ENCODE measurements at regions not wholly inside any gene's neighbourhood (a gene's known extent, or its start where the extent isn't known, plus 50 kb on each side); places are given as distances from the start of the nearest gene placed in this dataset.
"Not testable (repeated sequence)": the region's sequence is repeated elsewhere in the genome, so short reads cannot be mapped to it uniquely, and the experiment has no call there.

- DNase-seq = no peak
Measured at GRCh38 chr2:224174521-224174920, 135.4 kb upstream of the SERPINE2 start.

- DNase-seq = no peak
Measured at GRCh38 chr2:224173933-224174332, 134.8 kb upstream of the SERPINE2 start.

- DNase-seq = no peak
Measured at GRCh38 chr2:224173210-224173609, 134.1 kb upstream of the SERPINE2 start.

GRCh38 chr2:224171226-224171625, 132.1 kb upstream of the SERPINE2 start:
- no peak for DNase-seq

DNA sequence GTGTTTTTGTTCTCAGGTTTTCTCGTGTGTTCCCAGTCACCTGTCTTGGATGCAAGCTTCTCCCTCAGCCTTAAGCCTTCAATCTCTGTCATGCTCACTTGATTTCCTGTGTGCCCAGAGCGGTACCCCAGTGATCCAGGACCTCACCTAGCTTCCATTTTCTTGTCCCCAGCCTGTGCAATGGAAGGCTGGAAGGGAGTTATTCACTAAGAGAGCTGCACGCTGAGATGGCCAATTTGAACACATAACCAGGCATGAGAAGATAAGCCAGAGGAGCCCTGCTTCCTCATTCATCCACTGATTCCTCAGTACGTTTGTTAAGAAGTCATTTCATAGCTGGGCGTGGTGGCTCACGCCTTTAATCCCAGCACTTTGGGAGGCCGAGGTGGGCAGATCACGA, 130.8 kb upstream of the SERPINE2 start:
- no peak for DNase-seq

- DNase-seq = not testable (repeated sequence)
Measured at GRCh38 chr2:224167781-224168180, 128.7 kb upstream of the SERPINE2 start.

GRCh38 chr2:224166654-224167053, 127.6 kb upstream of the SERPINE2 start:
- no peak for DNase-seq

- DNase-seq = no peak
Measured at GRCh38 chr2:224165901-224166319, 126.8 kb upstream of the SERPINE2 start.

- no peak for DNase-seq
Measured at GRCh38 chr2:224163566-224164307, 124.7 kb upstream of the SERPINE2 start.

GRCh38 chr2:224162122-224162521, 123.0 kb upstream of the SERPINE2 start:
- DNase-seq = no peak

GRCh38 chr2:224161712-224162111, 122.6 kb upstream of the SERPINE2 start:
- no peak for DNase-seq

DNA sequence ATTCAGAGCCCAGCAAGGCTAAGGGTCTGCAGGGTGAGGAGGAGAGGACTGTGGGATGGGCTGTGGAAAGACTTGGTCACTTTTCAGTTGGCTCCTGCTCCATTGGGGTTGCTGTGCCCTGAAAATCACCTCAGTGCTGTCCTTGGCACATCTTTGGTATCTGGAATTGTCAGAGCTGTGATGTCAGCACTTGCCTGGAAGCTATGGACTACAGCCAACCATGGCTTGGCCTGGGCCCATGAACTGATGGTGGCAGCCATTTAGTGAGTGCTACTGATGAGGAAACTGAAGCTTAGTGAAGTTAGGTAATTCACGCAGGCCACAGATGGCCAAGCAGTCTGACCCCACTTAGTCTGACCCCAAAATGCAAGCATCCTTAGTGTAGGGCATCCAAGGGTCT, 121.8 kb upstream of the SERPINE2 start:
- peak; percentile 18 for DNase-seq

DNA sequence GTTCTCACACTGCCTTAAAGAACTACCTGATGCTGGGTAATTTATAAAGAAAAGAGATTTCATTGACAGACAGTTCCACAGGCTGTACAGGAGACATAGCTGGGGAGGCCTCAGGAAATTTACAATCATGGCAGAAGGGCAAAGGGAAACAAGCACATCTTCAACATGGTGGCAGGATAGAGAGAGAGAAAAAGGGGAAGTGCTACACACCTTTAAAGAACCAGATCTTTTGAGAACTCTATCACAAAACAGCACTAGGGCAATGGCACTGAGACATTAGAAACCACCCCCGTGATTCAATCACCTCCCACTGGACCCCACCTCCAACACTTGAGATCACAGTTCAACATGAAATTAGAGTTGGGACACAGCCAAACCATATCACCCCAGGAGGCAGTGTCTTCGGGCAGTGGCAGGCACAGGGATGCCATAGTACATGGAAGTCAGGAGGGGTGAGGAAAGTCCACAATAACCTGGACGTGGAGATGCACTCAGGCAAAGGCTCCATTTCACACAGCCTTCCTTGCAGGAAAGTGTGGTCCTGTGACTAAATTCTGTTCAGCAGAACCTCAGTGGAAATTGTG, 120.4 kb upstream of the SERPINE2 start:
- no peak for DNase-seq

DNA sequence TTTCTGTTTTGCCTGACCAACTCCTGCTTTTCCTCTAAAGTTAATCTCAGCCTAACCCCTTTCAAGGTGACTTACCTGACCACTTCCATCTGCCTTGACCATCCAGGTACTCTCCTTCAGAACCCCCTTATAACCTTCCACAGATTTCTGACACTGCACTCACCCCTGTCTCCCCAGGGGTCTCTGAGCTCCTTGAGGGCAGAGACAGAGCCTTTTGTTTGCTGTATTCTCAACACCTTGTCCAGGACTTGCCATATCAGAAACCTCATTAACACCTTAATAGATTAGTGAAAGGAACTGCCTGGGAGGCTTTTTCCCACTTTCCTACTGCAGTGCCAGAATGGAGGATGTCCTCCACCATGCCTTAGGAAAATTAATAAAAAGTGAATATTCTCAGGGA, 119.7 kb upstream of the SERPINE2 start:
- DNase-seq = no peak

DNA sequence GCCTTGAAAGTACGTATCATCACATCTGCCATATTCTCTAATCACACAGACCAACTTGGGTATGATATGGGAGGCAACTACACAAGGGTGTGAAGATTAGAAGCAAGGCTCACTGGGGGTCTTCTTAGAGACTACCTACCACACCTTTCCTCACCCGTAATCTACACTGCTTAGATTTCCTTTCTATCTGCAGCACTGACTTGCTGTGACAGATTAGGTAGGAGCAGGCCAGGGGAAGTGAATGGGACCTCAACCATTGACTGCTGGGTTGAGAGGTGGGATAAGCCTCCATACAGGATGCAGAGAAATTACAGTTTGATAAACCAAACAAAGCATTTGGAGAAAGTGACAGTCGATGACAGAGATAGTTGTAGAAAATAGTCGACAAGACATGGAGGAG, 119.0 kb upstream of the SERPINE2 start:
- no peak for DNase-seq

GRCh38 chr2:224157655-224158054, 118.6 kb upstream of the SERPINE2 start:
- peak; percentile 16 for DNase-seq

- DNase-seq = no peak
Measured at GRCh38 chr2:224156436-224156835, 117.3 kb upstream of the SERPINE2 start.

DNA sequence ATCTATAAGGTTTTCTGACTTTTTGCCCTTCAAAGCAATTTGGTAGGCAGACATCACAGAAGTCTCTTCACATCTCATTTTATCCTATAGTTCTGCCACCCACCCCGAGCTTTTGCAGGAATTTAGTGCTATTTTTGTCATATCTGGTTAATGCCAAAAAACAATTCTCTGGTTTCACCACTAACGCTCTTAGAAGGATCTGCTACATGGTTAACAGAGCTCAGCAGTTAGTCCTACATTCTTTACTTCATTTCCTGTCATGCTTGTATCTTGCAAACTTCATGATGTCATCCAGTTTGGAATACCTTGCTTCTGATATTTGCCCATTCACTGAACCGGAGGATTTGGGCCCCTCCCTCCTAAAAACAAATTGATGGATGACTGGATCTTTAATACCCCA, 116.8 kb upstream of the SERPINE2 start:
- no peak for DNase-seq

GRCh38 chr2:224155371-224155770, 116.3 kb upstream of the SERPINE2 start:
- DNase-seq = no peak

- no peak for DNase-seq
Measured at GRCh38 chr2:224151680-224152310, 112.7 kb upstream of the SERPINE2 start.

- no peak for DNase-seq
Measured at GRCh38 chr2:224151161-224151560, 112.1 kb upstream of the SERPINE2 start.

GRCh38 chr2:224148058-224148457, 109.0 kb upstream of the SERPINE2 start:
- not testable (repeated sequence) for DNase-seq

DNA sequence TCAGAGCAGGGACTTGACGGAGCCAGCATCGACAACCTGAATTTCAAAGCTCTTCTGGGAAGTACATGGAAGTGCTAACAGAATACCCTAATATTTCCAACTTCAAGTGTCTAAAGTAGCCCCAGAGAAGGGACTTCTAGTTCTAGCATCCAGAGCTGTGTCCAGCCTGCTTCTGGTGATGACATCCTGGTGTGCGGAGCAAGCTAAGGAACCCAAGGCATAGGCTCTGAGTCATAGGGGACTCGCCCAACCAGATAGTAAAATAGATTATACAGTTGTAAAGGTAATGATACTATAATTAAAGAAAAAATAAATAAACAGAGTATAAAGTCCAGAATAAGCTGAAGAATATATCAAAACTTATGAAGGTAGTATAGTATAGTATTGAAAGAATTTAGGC, 108.1 kb upstream of the SERPINE2 start:
- DNase-seq = no peak
